Progenitor cell of endocrine pancreas (in vitro differentiated cells): ENCODE measurements at regions not wholly inside any gene's neighbourhood (a gene's known extent, or its start where the extent isn't known, plus 50 kb on each side); places are given as distances from the start of the nearest gene placed in this dataset.

Experiments used
- DNase-seq: peaks from one replicate; pipeline ENCODE4 v3.0.0; 2021; ENCODE audit warnings: low spot score; ENCODE audit not compliant: unreplicated experiment
- H3K27ac Mint-ChIP-seq: 2 replicates; pipeline ENCODE4 v1.8.0; 2021; ENCODE audit warnings: mild to moderate bottlenecking, moderate library complexity, mixed read lengths
- H3K27me3 Mint-ChIP-seq: 2 replicates; pipeline ENCODE4 v1.8.0; 2021; ENCODE audit warnings: mixed read lengths
- H3K36me3 Mint-ChIP-seq: 2 replicates; pipeline ENCODE4 v1.8.0; 2022; ENCODE audit warnings: mixed read lengths; ENCODE audit not compliant: insufficient read depth
- H3K4me1 Mint-ChIP-seq: 2 replicates; pipeline ENCODE4 v1.8.0; 2021; ENCODE audit warnings: low read depth, mixed read lengths
- H3K4me3 Mint-ChIP-seq: 2 replicates; pipeline ENCODE4 v1.8.0; 2021; ENCODE audit warnings: low read depth, mild to moderate bottlenecking, moderate library complexity, mixed read lengths
- H3K9me3 Mint-ChIP-seq: 2 replicates; pipeline ENCODE4 v1.8.0; 2021; ENCODE audit warnings: low read depth, mixed read lengths
- TF ChIP-seq, protein P1 (sequence below): fragments of 200-600 bp; sonication (generic); IDR thresholded peaks from one replicate; pipeline ENCODE4 v1.5.0; 2021; ENCODE audit warnings: antibody characterized with exemption, mild to moderate bottlenecking; ENCODE audit not compliant: unreplicated experiment

DNA sequence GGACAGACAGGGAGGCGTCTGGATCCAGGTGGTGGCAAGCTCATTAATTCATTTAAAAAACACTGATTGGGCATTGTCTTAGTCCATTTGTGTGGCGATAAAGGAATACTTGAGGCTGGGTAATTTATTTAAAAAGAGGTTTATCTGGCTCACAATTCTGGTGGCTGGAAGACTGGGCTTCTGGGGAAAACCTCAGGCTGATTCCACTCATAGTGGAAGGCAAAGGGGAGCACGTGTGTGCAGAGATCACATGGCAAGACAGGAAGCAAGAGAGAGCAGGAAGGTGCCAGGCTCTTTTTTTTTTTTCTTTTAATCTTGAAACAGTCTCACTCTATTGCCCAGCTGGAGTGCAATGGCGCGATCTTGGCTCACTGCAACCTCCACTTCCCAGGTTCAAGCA is 100.2 kb upstream of the METTL14 start:
- H3K27ac Mint-ChIP-seq, result no peak overlapping the region
- H3K4me3 Mint-ChIP-seq, result no peak overlapping the region
- no peaks in the 10 kb centered on the region for H3K9me3 Mint-ChIP-seq
- H3K27me3 Mint-ChIP-seq, result peaks cover 14% of the 10 kb centered on the region
- no peaks in the 10 kb centered on the region for H3K36me3 Mint-ChIP-seq
- TF ChIP-seq, protein P1, sequence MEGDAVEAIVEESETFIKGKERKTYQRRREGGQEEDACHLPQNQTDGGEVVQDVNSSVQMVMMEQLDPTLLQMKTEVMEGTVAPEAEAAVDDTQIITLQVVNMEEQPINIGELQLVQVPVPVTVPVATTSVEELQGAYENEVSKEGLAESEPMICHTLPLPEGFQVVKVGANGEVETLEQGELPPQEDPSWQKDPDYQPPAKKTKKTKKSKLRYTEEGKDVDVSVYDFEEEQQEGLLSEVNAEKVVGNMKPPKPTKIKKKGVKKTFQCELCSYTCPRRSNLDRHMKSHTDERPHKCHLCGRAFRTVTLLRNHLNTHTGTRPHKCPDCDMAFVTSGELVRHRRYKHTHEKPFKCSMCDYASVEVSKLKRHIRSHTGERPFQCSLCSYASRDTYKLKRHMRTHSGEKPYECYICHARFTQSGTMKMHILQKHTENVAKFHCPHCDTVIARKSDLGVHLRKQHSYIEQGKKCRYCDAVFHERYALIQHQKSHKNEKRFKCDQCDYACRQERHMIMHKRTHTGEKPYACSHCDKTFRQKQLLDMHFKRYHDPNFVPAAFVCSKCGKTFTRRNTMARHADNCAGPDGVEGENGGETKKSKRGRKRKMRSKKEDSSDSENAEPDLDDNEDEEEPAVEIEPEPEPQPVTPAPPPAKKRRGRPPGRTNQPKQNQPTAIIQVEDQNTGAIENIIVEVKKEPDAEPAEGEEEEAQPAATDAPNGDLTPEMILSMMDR, result no peak
- no peak for DNase-seq
- H3K4me1 Mint-ChIP-seq, result peaks cover 1% of the 10 kb centered on the region

DNA sequence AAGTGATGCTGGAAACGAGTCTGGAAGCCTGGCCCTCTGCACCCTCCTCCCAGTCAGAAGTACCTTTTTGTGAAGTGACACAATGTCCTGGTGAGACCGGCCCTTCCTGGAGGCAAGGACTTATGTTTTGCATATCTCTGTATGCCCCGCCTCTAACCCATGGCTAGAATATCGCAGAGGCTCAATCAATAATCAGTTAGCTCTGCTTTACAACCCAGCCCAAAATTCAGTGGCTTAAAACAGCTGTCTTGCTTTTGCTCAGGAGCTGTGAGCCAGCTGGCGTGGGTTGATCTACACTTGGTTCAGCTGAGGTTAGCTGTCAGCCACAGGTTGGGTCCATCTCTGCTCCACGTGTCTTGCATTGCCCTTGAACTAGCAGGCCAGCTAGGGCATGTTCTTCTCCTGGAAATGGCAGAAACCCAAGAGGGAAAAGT is 98.8 kb upstream of the METTL14 start:
- no peak overlapping the region for H3K27ac Mint-ChIP-seq
- no peak for DNase-seq

DNA sequence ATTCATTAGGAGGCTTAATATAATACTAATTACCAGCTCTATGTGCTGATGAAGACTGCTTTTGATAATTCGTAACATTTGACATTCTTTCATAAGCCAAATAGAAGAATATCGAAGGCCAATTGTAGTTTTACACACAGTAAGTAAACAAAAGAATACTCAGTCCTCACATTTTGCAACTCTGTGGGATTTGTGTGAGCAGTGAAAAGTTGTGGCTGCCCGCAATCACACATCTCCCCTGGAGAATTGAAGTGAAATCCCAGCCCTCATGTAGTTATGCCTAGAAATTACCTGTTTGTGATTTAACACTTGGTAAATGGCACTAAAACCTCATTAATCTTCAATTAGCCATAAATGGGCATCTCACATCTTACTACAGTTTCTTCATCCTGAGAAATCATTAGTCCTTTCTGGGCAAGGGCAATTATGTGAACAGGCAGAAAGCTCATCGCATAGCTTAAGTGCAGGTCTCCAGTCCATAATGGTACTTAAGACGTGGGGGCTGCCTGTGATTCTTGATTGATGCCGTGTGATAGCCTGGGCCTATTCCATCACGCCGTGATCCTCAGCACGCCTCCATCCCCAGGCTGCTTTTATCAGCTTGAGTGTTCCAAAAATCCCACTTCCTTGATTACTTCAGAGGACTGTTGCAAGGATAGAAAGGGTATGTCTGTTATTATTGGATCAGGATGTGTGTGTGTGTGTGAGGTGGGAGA is 97.9 kb upstream of the METTL14 start:
- TF ChIP-seq, protein P1, result no peak
- Mint-ChIP-seq H3K4me1 (peaks cover 8% of the 10 kb centered on the region), H3K27ac (no peak overlapping the region), H3K4me3 (no peak overlapping the region), H3K36me3 (no peaks in the 10 kb centered on the region), H3K9me3 (peaks cover 3% of the 10 kb centered on the region), H3K27me3 (peaks cover 14% of the 10 kb centered on the region)
- DNase-seq, result no peak

More for the DNA sequence above, 98.8 kb upstream of the METTL14 start:
- TF ChIP-seq, protein P1, result no peak
- peaks cover 3% of the 10 kb centered on the region for H3K9me3 Mint-ChIP-seq
- peaks cover 14% of the 10 kb centered on the region for H3K27me3 Mint-ChIP-seq
- no peak overlapping the region for H3K4me3 Mint-ChIP-seq
- H3K36me3 Mint-ChIP-seq, result no peaks in the 10 kb centered on the region
- peaks cover 5% of the 10 kb centered on the region for H3K4me1 Mint-ChIP-seq

DNA sequence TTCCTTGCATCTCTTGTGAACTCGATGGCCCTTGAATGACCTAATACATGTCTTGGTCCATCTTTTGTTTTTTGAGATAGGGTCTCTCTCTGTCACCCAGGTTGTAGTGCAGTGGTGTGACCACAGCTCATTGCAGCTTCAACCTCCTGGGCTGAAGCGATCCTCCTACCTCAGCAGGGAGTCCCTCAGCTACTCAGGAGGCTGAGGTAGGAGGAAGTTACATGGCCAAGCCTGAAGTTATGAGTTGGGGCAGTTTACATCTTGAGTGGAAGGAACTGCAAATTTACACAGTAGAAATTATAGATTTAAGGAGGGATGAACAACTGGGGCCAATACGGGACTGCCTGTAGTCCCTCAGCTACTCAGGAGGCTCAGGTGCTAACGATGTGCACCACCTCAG is 97.2 kb upstream of the METTL14 start:
- no peaks in the 10 kb centered on the region for H3K36me3 Mint-ChIP-seq
- no peak for DNase-seq
- peaks cover 14% of the 10 kb centered on the region for H3K27me3 Mint-ChIP-seq
- TF ChIP-seq, protein P1, result no peak
- peaks cover 8% of the 10 kb centered on the region for H3K4me1 Mint-ChIP-seq
- H3K27ac Mint-ChIP-seq, result no peak overlapping the region
- H3K4me3 Mint-ChIP-seq, result no peak overlapping the region
- H3K9me3 Mint-ChIP-seq, result peaks cover 3% of the 10 kb centered on the region

DNA sequence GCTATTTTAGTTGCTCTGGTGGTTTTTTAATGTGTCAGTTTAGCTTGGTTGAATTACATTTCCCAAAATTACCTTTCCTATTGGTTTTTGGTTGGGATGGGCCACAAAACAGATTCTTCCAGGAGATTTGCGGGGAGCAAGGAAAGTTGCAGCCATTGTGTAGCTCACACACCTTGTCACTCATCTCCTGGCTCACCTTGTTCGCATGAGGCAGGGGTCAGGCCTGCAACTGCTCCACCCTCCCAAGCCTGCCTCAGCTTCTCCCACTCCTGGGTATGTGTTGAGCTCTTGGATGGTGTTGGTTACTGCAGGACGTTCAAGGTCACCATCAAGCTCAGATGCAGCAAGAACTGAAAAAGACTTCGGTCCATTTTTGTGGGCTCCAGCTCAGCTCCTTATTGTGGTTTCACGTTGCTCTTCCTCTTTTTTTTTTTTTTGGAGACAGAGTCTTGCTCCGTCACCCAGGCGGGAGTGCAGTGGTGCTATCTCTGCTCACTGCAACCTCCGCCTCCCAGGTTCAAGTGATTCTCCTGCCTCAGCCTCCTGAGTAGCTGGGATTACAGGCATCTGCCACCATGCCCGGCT is 95.6 kb upstream of the METTL14 start:
- Mint-ChIP-seq H3K4me3 (no peak overlapping the region), H3K9me3 (peaks cover 3% of the 10 kb centered on the region), H3K27ac (no peak overlapping the region), H3K4me1 (peaks cover 8% of the 10 kb centered on the region), H3K36me3 (no peaks in the 10 kb centered on the region), H3K27me3 (peaks cover 13% of the 10 kb centered on the region)
- DNase-seq, result no peak
- TF ChIP-seq, protein P1, result no peak
